Endodermal cell (in vitro differentiated cells): ENCODE measurements at regions not wholly inside any gene's neighbourhood (a gene's known extent, or its start where the extent isn't known, plus 50 kb on each side); places are given as distances from the start of the nearest gene placed in this dataset.
A peak's percentile ranks its signal among the peaks of the same experiment; 100 is the strongest.

Experiments
- DNase-seq: peaks from one replicate; pipeline ENCODE4 v3.0.0-alpha.2; 2017
- H3K27ac ChIP-seq: 2 replicates; pipeline ENCODE4 v1.5.1; 2013; ENCODE audit warnings: mild to moderate bottlenecking, low read depth, low read length, moderate library complexity
- H3K27me3 ChIP-seq: 2 replicates; pipeline ENCODE4 v1.6.1; 2013; ENCODE audit warnings: mild to moderate bottlenecking, low read length, moderate library complexity; ENCODE audit not compliant: insufficient read depth, control insufficient read depth, poor library complexity, severe bottlenecking
- H3K36me3 ChIP-seq: 2 replicates; pipeline ENCODE4 v1.7.0; 2013; ENCODE audit warnings: mild to moderate bottlenecking, low read length, moderate library complexity; ENCODE audit not compliant: control insufficient read depth, insufficient read depth
- H3K4me1 ChIP-seq: one replicate; pipeline ENCODE4 v1.7.0; 2013; ENCODE audit warnings: low read length; ENCODE audit not compliant: control insufficient read depth, insufficient read depth
- H3K4me3 ChIP-seq: 2 replicates; pipeline ENCODE4 v1.5.1; 2013; ENCODE audit warnings: mild to moderate bottlenecking, low read length, moderate library complexity
- H3K9ac ChIP-seq: 2 replicates; pipeline ENCODE4 v1.6.1; 2013; ENCODE audit warnings: mild to moderate bottlenecking, low read length, moderate library complexity; ENCODE audit not compliant: poor library complexity, severe bottlenecking; ENCODE audit errors: extremely low read depth
- H3K9me3 ChIP-seq: 2 replicates; pipeline ENCODE4 v1.6.1; 2013; ENCODE audit warnings: mild to moderate bottlenecking, low read length, moderate library complexity; ENCODE audit not compliant: control insufficient read depth
- H3K27ac Mint-ChIP-seq: 2 replicates; pipeline ENCODE4 v1.8.0; 2020; ENCODE audit warnings: mixed read lengths
- H3K27me3 Mint-ChIP-seq: 2 replicates; pipeline ENCODE4 v1.8.0; 2021; ENCODE audit warnings: mild to moderate bottlenecking, mixed read lengths; ENCODE audit not compliant: insufficient read depth
- H3K36me3 Mint-ChIP-seq: 2 replicates; pipeline ENCODE4 v1.8.0; 2020; ENCODE audit warnings: low read depth, mixed read lengths
- H3K4me1 Mint-ChIP-seq: 2 replicates; pipeline ENCODE4 v1.8.0; 2020; ENCODE audit warnings: mixed read lengths
- H3K4me3 Mint-ChIP-seq: 2 replicates; pipeline ENCODE4 v1.8.0; 2020; ENCODE audit warnings: mild to moderate bottlenecking, moderate library complexity, mixed read lengths
- H3K9me3 Mint-ChIP-seq: 2 replicates; pipeline ENCODE4 v1.8.0; 2020; ENCODE audit warnings: mild to moderate bottlenecking, mixed read lengths
- WGBS, 2 experiments: methylation state at CpG; one replicate each; pipeline versions ENCODE4 v1.1.5 to v1.1.7; 2013; ENCODE audit warnings: missing lambda C conversion rate in 2 of 2, mixed read lengths in 1 of 2; ENCODE audit not compliant: insufficient coverage in 1 of 2, insufficient read length in 1 of 2; 5-methylcytosine and 5-hydroxymethylcytosine counted together
- TF ChIP-seq, protein P1 (sequence below): fragments of 200-600 bp; sonication (generic); conservative IDR thresholded peaks from 2 replicates; pipeline ENCODE4 v1.5.0; 2021; ENCODE audit warnings: antibody characterized with exemption, mild to moderate bottlenecking

DNA sequence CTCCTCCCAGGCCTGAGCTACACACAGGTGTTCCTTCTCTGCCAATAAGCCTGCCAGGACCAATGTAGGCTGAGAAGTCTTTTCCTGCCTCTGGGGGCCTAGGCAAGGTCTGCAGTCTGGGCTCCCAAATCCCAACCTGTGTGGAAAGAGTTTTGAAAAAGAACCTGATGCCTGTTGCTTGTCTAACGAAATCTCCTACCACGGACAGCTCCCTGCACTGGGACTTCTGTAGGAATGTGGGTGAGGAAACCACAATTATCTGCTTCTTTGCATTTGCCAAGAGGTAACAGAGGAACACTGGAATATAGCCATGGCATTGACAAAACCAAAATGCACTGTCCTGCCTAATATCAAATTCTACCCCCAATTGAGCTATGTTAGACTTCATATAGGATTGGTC is 877.0 kb upstream of the TMEM132C start:
- H3K9ac ChIP-seq = no peak overlapping the region
- no peak overlapping the region for H3K4me3 ChIP-seq
- no peaks in the 10 kb centered on the region for H3K4me1 Mint-ChIP-seq
- H3K4me3 Mint-ChIP-seq = no peak overlapping the region
- H3K36me3 Mint-ChIP-seq = no peaks in the 10 kb centered on the region
- no peaks in the 10 kb centered on the region for H3K4me1 ChIP-seq
- no peak overlapping the region for H3K27ac ChIP-seq
- H3K9me3 Mint-ChIP-seq = no peaks in the 10 kb centered on the region
- DNase-seq = peak; percentile 94
- H3K36me3 ChIP-seq = no peaks in the 10 kb centered on the region
- 15% methylated on average over 2 of the region's 2 CpGs; no CpG with 5 or more reads in 1 of the 2 experiments for WGBS, 2 experiments
- H3K27ac Mint-ChIP-seq = no peak overlapping the region
- TF ChIP-seq, protein P1, sequence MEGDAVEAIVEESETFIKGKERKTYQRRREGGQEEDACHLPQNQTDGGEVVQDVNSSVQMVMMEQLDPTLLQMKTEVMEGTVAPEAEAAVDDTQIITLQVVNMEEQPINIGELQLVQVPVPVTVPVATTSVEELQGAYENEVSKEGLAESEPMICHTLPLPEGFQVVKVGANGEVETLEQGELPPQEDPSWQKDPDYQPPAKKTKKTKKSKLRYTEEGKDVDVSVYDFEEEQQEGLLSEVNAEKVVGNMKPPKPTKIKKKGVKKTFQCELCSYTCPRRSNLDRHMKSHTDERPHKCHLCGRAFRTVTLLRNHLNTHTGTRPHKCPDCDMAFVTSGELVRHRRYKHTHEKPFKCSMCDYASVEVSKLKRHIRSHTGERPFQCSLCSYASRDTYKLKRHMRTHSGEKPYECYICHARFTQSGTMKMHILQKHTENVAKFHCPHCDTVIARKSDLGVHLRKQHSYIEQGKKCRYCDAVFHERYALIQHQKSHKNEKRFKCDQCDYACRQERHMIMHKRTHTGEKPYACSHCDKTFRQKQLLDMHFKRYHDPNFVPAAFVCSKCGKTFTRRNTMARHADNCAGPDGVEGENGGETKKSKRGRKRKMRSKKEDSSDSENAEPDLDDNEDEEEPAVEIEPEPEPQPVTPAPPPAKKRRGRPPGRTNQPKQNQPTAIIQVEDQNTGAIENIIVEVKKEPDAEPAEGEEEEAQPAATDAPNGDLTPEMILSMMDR = no peak
- H3K9me3 ChIP-seq = no peaks in the 10 kb centered on the region
- H3K27me3 ChIP-seq = peaks cover 15% of the 10 kb centered on the region
- peaks cover 40% of the 10 kb centered on the region for H3K27me3 Mint-ChIP-seq

DNA sequence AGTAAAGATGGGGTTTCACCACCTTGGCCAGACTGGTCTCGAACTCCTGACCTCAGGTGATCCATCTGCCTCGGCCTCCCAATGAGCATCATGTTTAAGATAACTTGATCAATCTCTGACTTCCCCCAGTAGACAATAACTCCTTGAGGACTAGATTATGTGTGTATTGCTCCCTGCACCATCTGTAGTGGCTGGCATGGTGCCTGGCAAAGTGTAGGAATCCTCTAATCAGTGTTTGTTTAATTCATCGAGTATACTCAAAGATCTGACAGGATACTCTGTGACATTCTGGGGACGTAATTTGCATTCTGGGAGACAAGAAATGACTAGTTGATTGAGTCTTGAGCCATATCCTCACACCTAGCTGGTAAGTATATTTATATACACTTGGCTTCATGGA is 873.5 kb upstream of the TMEM132C start:
- WGBS, 2 experiments = 93 to 94% methylated on average over 3 to 4 of the region's 4 CpGs
- Mint-ChIP-seq H3K27ac (no peak overlapping the region), H3K4me3 (no peak overlapping the region), H3K4me1 (peaks cover 2% of the 10 kb centered on the region), H3K9me3 (no peaks in the 10 kb centered on the region), H3K27me3 (peaks cover 68% of the 10 kb centered on the region), H3K36me3 (no peaks in the 10 kb centered on the region)
- no peaks in the 10 kb centered on the region for H3K36me3 ChIP-seq
- H3K27me3 ChIP-seq = peaks cover 46% of the 10 kb centered on the region
- H3K27ac ChIP-seq = no peak overlapping the region
- TF ChIP-seq, protein P1 = no peak
- H3K9me3 ChIP-seq = no peaks in the 10 kb centered on the region
- no peak overlapping the region for H3K9ac ChIP-seq
- no peaks in the 10 kb centered on the region for H3K4me1 ChIP-seq
- no peak overlapping the region for H3K4me3 ChIP-seq
- no peak for DNase-seq

DNA sequence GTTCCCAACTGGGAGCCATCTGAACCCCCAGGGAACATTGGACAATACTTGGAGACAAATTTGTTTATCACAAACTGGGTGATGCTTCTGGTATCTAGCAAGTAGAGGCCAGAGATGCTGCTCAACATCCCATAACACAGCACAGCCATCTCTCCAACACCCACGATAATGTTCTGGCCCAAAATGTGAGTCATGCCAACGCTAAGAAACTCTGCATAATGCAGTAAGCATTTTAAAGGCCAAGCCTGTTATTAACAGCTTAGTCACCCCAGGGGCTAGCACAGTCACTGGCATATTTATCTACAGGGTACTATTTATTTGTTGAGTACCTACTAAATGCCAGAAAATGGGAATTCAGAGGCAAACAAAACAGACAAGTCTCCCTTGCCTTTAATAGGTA is 873.1 kb upstream of the TMEM132C start:
- H3K27ac Mint-ChIP-seq = no peak overlapping the region
- TF ChIP-seq, protein P1 = no peak
- no peak overlapping the region for H3K4me3 Mint-ChIP-seq
- DNase-seq = no peak
- H3K27me3 Mint-ChIP-seq = peaks cover 70% of the 10 kb centered on the region
- 33 to 76% methylated on average over 1 to 2 of the region's 2 CpGs for WGBS, 2 experiments
- peaks cover 47% of the 10 kb centered on the region for H3K27me3 ChIP-seq
- no peaks in the 10 kb centered on the region for H3K36me3 ChIP-seq
- H3K9me3 Mint-ChIP-seq = no peaks in the 10 kb centered on the region
- no peak overlapping the region for H3K27ac ChIP-seq
- no peaks in the 10 kb centered on the region for H3K36me3 Mint-ChIP-seq
- no peaks in the 10 kb centered on the region for H3K4me1 ChIP-seq
- H3K4me1 Mint-ChIP-seq = peaks cover 5% of the 10 kb centered on the region
- H3K4me3 ChIP-seq = no peak overlapping the region
- H3K9me3 ChIP-seq = no peaks in the 10 kb centered on the region
- H3K9ac ChIP-seq = no peak overlapping the region
